ENCODE measurements at regions not wholly inside any gene's neighbourhood (a gene's known extent, or its start where the extent isn't known, plus 50 kb on each side); places are given as distances from the start of the nearest gene placed in this dataset.

DNA sequence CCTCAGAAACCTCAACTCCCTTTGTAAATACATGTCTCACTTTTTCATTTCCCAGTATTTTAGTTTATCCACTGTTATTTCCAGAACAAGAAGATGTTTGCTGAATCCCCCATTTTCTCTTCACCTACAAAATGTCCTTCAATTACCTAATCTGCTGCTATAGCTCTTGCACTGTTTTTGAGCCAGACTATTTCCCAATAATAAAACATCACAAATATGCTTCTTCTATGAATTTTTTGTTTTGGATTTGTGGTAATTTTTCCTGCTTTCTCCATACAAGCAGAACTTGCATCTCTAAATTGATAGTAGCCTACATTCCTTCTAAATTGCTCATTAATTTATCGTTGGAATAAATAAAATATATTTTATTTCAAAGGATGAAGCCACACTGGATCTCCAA is 199.6 kb upstream of the C1orf87 start:
- Histone ChIP-seq H3K27me3 (no peaks in the 10 kb centered on the region), H3K9me3 (no peaks in the 10 kb centered on the region), H3K36me3 (no peaks in the 10 kb centered on the region), H3K4me3 (no peak overlapping the region), H3K27ac (no peak overlapping the region), H3K4me1 (peaks cover 5 to 32% (median 19%) of the 10 kb centered on the region in 3 donors)
- ATAC-seq (no peak), DNase-seq (no peak), FAIRE-seq (no peak)
- intact Hi-C loops (cut with DNase I), result no loop called here
- TF ChIP-seq, protein P1, sequence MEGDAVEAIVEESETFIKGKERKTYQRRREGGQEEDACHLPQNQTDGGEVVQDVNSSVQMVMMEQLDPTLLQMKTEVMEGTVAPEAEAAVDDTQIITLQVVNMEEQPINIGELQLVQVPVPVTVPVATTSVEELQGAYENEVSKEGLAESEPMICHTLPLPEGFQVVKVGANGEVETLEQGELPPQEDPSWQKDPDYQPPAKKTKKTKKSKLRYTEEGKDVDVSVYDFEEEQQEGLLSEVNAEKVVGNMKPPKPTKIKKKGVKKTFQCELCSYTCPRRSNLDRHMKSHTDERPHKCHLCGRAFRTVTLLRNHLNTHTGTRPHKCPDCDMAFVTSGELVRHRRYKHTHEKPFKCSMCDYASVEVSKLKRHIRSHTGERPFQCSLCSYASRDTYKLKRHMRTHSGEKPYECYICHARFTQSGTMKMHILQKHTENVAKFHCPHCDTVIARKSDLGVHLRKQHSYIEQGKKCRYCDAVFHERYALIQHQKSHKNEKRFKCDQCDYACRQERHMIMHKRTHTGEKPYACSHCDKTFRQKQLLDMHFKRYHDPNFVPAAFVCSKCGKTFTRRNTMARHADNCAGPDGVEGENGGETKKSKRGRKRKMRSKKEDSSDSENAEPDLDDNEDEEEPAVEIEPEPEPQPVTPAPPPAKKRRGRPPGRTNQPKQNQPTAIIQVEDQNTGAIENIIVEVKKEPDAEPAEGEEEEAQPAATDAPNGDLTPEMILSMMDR (IDR thresholded peaks at IDR 0.05), result no peak
- 85 to 88% methylated on average over 1 of the region's 1 CpG for WGBS, 2 donors

DNA sequence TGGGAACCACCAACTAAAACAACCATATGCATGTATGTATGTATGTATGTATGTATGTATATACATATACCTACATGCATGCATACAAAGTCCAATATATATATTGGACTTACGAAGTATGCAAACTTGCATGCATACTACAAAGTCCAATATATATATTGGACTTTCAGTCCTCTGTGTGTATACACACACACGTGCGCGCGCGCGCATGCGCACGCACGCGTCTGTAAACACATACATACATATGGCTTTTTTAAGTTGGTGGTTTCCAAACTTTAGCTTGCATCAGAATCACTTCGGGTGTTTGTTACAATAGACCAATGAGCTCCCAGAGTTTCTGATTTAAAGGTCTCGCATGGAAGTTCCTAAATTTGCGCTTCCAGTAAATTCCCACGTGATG is 197.5 kb upstream of the C1orf87 start:
- Histone ChIP-seq H3K27me3 (no peaks in the 10 kb centered on the region), H3K4me1 (peaks cover 5 to 26% (median 19%) of the 10 kb centered on the region in 3 donors), H3K9me3 (no peaks in the 10 kb centered on the region), H3K36me3 (no peaks in the 10 kb centered on the region), H3K27ac (no peak overlapping the region), H3K4me3 (no peak overlapping the region)
- TF ChIP-seq, protein P1 (IDR thresholded peaks at IDR 0.05), result no peak
- 92 to 97% methylated on average over 15 of the region's 15 CpGs for WGBS, 2 donors
- intact Hi-C loops (cut with DNase I), result no loop called here
- ATAC-seq, result no peak
- no peak for DNase-seq
- no peak for FAIRE-seq

DNA sequence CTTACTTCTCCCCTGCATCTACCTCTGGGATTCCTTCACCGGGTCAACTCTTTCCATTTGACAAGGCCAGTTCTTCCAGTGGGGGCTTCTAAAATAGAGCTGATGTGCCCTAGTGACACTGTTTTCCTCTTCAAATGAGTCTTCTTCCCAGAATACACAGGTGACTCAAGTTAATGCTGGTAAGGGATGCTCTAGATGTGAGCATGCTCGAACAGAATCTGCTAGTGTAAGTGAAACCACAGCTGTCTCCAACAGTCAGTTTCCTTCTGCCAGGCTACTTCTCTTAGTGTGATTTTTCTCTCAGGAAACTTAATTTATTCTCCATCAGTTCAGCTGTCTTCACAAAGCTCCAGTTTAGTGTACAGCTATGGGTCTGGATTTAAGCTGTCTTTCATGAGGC is 194.9 kb upstream of the C1orf87 start:
- Histone ChIP-seq H3K4me1 (peaks cover 0 to 4% (median 0%) of the 10 kb centered on the region in 3 donors), H3K9me3 (no peaks in the 10 kb centered on the region), H3K27me3 (no peaks in the 10 kb centered on the region), H3K27ac (no peak overlapping the region), H3K36me3 (no peaks in the 10 kb centered on the region), H3K4me3 (no peak overlapping the region)
- WGBS, 2 donors, result 82 to 87% methylated on average over 2 of the region's 2 CpGs
- no peak for ATAC-seq
- TF ChIP-seq, protein P1 (IDR thresholded peaks at IDR 0.05), result no peak
- FAIRE-seq, result no peak
- intact Hi-C loops (cut with DNase I), result no loop called here
- DNase-seq, result no peak

DNA sequence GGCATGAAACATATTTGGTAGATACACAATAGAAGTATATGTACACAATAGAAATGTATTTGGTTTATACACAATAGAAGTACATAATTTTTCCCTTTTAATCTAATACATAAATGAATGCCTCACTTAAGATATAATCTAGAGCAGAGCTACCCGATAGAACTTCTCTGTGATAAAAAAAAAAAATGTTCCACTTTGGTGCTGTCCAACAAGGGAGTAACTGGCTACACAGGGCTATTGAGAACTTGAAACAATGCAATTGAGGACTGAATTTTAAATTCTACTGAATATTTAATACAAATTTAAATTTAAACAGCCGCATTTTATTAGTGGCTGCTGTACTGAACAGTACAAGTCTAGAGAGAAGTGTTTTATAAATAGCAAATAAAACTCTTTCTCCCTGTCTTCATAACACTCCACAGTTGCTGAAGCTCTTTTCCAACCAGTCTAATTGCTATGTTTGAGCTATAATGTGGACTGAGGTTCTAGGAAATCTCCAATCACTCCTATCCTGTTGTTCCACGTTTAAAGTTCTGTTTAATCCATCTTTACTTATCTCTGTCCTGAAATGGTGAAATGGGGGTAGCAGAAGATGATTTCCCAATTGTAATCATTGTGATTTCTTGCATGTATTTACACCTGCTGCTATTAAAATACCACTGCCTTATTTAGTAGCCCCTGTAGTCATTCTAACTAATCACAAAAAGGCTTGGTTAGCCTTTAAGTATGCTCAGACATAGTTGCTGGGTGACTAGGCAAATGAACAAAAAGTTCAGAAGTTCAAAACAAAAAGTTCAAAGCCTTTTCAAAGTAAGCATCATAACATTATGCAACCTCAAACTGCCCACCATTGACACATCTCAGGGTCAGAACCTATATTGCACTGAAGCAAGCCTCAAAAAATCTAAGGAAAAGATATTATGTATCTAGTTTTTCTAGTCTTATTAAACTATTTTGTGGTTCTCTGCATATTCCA is 192.3 kb upstream of the C1orf87 start:
- DNase-seq, result no peak
- H3K27me3 ChIP-seq, result no peaks in the 10 kb centered on the region
- no peaks in the 10 kb centered on the region for H3K9me3 ChIP-seq
- no peak for ATAC-seq
- no peaks in the 10 kb centered on the region for H3K36me3 ChIP-seq
- H3K4me1 ChIP-seq, result no peaks in the 10 kb centered on the region
- no peak for FAIRE-seq
- TF ChIP-seq, protein P1 (IDR thresholded peaks at IDR 0.05), result no peak
- H3K27ac ChIP-seq, result no peak overlapping the region
- WGBS, 2 donors, result 50 to 63% methylated on average over 3 of the region's 3 CpGs
- intact Hi-C loops (cut with DNase I), result no loop called here
- H3K4me3 ChIP-seq, result no peak overlapping the region

DNA sequence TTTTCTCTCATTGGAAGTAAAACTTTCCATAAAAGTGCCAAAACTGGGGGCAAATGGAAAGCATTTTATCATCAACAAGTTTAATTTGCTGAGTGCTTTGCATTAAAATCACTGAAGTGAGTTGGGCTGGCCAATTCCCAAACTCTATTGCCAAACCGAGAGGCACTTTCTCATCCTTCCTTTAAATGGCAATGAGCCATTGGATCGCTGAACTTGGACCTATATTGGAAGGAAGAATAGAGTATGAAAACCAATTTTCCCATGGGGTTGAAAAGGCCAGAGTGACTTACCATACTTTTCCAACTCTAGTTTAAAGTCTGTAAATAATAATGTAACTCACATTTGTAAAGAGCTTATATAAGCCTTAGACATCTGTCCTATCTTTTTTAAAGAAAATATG is 189.1 kb upstream of the C1orf87 start:
- FAIRE-seq, result no peak
- 74 to 86% methylated on average over 2 of the region's 2 CpGs for WGBS, 2 donors
- Histone ChIP-seq H3K4me3 (no peak overlapping the region), H3K4me1 (no peaks in the 10 kb centered on the region), H3K27me3 (no peaks in the 10 kb centered on the region), H3K36me3 (no peaks in the 10 kb centered on the region), H3K9me3 (no peaks in the 10 kb centered on the region), H3K27ac (no peak overlapping the region)
- TF ChIP-seq, protein P1 (IDR thresholded peaks at IDR 0.05), result no peak
- intact Hi-C loops (cut with DNase I), result no loop called here
- ATAC-seq, result no peak
- DNase-seq, result no peak
